ENCODE measurements at regions not wholly inside any gene's neighbourhood (a gene's known extent, or its start where the extent isn't known, plus 50 kb on each side); places are given as distances from the start of the nearest gene placed in this dataset.
"Not testable (repeated sequence)": the region's sequence is repeated elsewhere in the genome, so short reads cannot be mapped to it uniquely, and the experiment has no call there.

GRCh38 chr6:110558575-110558974 lies 82.2 kb upstream of the SLC22A16 start:
- no peak for DNase-seq

GRCh38 chr6:110557199-110557598 lies 80.8 kb upstream of the SLC22A16 start:
- DNase-seq = no peak

- no peak for DNase-seq
Observed at GRCh38 chr6:110556317-110557110, 80.1 kb upstream of the SLC22A16 start.

DNA sequence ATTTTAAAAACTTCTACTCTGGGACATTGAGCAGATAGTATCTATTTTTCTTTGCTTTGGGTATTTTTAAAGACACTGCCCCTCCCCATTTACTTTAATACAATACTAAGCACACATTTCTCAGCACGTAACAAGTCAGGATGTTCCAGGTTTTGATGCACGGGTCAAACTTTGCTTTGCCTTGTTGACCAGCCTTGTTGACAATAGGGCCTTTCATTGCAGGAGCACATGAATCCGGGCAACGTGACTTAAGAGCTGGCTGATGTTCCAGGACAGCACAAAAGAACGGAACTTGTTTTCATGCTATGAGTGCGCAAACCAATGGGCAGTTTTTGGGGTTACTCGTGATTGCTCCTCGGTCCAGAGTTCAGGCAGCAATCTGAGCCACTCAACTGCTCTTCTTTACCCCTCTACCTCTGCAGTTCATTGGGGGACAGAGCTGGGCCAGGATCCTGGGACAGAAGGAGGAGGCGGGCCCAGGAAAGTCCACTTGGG lies 78.6 kb upstream of the SLC22A16 start:
- DNase-seq = no peak

DNA sequence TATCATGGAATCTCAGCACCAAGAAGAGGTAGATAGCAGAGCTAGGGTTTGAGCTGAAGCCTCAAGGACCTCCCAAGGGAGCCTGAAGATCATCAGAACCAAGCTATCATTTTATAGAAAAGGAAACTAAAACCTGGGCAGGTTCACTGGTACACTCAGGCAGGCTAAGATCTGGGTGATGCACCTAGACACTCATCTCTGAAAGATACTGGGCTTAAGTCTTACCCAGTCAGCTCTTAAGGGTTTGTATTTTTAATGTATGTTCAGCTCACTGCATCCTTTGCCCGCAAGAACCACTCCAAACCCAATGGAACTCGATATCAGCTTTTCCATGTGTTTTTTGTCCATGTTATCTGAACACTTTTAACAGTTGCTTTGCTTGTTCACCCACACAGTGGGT lies 78.0 kb upstream of the SLC22A16 start:
- no peak for DNase-seq

- no peak for DNase-seq
Observed at GRCh38 chr6:110552901-110553641, 76.7 kb upstream of the SLC22A16 start.

GRCh38 chr6:110552076-110552475 lies 75.7 kb upstream of the SLC22A16 start:
- DNase-seq = no peak

- DNase-seq = no peak
Observed at GRCh38 chr6:110551088-110551487, 74.7 kb upstream of the SLC22A16 start.

DNA sequence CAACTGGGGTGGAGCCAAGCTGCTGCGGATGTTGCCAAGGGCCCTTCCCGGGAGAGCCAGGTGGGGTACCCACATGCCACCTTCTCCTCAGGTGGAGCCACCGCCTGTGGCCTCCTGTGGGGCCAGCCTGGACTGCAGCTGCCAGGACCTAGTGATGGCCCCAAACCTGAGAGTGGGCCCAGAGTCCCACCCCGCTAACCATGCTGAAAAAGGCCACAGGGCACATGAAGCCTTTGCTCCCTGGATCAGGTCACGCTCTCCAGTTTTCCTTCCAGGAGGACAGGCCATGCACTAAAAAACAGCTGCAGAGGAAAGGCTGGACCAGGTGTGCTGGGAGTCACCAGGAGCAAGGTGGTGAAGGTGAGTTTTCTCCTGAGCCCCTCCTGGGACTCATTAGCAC lies 73.9 kb upstream of the SLC22A16 start:
- DNase-seq = no peak

GRCh38 chr6:110549277-110549676 lies 72.9 kb upstream of the SLC22A16 start:
- DNase-seq = no peak

DNA sequence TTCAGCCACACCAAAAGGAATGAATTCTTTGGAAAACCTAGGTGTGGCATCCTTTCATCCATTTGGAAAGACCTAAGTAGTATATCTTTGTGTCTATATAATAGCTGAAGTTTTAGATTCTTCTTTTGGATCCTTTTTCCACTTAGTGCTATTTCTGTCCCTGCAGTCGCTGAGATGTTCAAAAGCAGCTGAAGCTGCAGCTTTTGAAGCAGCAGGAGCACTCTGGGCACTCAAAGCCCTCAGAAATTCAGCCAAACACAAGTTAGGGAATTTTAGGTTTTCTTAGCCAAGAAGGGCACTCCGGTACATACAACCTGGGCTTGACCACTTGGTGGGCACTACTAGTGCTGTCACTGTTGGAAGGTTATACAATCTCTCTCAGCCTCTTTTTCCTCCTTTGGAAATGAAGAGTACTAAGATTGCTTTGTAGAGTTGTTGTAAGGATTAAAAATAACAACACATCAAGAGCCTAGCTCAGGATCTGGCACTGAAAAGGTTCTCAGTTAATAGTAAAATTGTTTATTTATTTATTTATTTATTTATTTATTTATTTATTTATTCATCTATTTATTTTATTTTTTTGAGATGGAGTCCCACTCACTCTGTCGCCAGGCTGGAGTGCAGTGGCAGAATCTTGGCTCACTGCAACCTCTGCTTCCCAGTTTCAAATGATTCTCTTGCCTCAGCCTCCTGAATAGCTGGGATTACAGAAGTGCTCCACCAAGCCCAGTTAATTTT lies 71.9 kb upstream of the SLC22A16 start:
- DNase-seq = no peak

- no peak for DNase-seq
Observed at GRCh38 chr6:110547266-110547964, 71.0 kb upstream of the SLC22A16 start.

DNA sequence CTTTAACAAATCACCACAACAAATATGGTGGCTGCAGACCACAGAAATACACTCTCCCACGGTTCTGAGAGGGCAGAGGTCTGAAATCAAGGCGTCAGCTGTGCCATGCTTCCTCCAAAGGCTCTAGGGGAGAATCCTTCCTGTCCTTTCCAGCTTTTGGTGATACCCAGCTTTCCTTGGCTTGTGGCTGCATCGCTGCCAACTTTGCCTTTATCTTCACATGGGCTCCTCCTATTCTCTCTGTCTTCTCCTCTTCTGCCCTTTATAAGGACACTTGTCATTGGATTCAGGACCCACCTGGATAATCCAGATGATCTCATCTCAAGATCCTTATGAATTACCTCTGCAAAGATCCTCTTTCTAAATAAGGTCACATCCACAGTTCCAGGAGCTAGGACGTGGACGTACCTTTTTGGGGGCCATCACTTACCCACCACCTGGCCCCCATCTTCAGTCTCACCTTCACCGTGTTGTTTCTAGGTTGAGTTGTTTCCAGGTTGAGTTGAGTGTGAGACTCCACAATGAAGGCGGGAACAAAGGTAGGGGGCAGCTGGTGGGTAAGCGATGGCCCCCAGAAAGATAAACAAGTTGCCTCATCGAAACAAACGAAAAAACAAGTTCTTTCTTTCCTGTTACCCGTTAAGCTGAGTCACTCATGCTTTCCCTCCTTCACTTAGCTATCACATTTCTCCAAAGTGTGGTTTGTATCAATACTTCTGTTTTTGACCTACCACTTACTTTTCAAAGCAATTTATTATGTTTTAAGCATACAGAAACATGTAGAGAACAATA lies 68.9 kb upstream of the SLC22A16 start:
- no peak for DNase-seq

GRCh38 chr6:110544472-110544871 lies 68.1 kb upstream of the SLC22A16 start:
- DNase-seq = no peak

GRCh38 chr6:110543106-110543505 lies 66.7 kb upstream of the SLC22A16 start:
- DNase-seq = no peak

DNA sequence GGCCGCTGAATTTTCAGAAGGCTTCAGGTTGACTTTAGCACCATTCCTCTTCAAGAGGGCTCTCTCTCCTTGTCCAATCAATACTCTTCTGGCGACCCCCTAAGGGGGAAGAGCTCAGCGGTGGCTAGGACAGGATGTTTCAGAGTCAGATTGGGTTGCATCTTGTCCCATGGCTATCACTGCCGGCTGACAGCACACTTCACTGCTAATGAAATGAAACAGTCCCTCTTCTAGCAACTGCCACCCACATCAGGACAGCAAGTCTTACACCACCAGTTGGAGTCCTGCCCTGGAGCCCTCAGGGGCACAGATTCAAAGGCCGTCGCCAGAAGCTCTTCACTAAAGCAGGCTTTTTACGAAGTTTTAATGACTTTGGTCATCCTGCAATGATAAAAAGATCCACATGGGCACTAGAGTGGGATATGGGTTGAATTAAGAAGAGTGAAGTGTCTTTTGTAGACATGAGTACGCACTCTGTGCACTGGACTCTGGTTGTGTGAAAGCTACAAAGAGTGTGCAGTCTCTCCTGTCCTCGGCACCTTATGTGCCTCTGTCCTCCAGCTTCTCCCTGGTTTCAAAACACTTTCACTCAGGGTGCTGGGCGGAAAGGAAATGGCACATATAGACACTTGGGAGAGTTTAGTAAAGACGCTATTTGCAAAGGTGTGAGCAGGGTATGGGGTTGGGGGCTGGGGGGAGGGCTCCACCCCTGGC lies 66.1 kb upstream of the SLC22A16 start:
- no peak for DNase-seq

- DNase-seq = no peak
Observed at GRCh38 chr6:110541701-110542309, 65.4 kb upstream of the SLC22A16 start.

- not testable (repeated sequence) for DNase-seq
Observed at GRCh38 chr6:110539277-110540019, 63.0 kb upstream of the SLC22A16 start.

- DNase-seq = no peak
Observed at GRCh38 chr6:110538416-110539160, 62.2 kb upstream of the SLC22A16 start.
